ENCODE measurements at regions not wholly inside any gene's neighbourhood (a gene's known extent, or its start where the extent isn't known, plus 50 kb on each side); places are given as distances from the start of the nearest gene placed in this dataset.

DNA sequence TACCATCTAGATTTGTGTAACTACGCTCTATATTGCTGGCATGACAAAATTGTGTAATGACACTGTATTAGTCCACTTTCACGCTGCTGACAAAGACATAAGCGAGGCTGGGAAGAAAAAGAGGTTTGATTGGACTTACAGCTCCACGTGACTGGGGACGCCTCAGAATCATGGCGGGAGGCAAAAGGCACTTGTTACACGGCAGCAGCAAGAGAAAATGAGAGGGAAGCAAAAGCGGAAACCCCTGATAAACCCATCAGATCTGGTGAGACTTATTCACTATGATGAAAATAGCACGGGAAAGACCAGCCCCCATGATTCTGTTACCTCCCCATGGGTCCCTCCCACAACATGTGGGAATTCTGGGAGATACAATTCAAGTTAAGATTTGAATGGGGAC lies 905.7 kb downstream of the DIPK2A start:
- TF ChIP-seq BHLHE40 (IDR thresholded peaks at IDR 0.05; ENCODE audit: borderline replicate concordance) (no peak), HDGF (IDR thresholded peaks at IDR 0.05; ENCODE audit: borderline replicate concordance) (no peak), SP1 (IDR thresholded peaks at IDR 0.05) (no peak), ARNT (IDR thresholded peaks at IDR 0.05) (no peak), LEF1 (IDR thresholded peaks at IDR 0.05; ENCODE audit: borderline replicate concordance) (no peak), ZNF384 (IDR thresholded peaks at IDR 0.05) (no peak), CTBP1 (IDR thresholded peaks at IDR 0.05; ENCODE audit: borderline replicate concordance) (no peak)
